OCI-LY7 (cell line): ENCODE measurements at regions not wholly inside any gene's neighbourhood (a gene's known extent, or its start where the extent isn't known, plus 50 kb on each side); places are given as distances from the start of the nearest gene placed in this dataset.

Experiments
- BruUV-seq: library from RNA; stranded (reverse); fragments of 400-500 nt; replicated peaks from 2 replicates; lab custom pipeline; 2021; lab: Mats Ljungman, UMichigan
- CTCF ChIA-PET: fragments of 300-600 bp; sonication (Branson Sonifier 250); formaldehyde crosslinking; loops from one replicate; lab custom pipeline; 2022; ENCODE audit warnings: antibody characterized with exemption; ENCODE audit not compliant: unreplicated experiment; lab: Charles Lee
- POLR2A ChIA-PET: fragments of 300-600 bp; sonication (Branson Sonifier 250); formaldehyde crosslinking; loops from one replicate; lab custom pipeline; 2022; ENCODE audit warnings: antibody characterized with exemption; lab: Charles Lee
- DNase-seq: peaks from one replicate; pipeline ENCODE4 v3.0.0-alpha.2; 2015; ENCODE audit warnings: low spot score
- H2AFZ ChIP-seq: fragments of 200-600 bp; sonication (generic), shearing (Covaris generic); 2 replicates; pipeline ENCODE4 v1.6.1; 2014; ENCODE audit warnings: mild to moderate bottlenecking, antibody characterized with exemption, low read length, moderate library complexity
- H3K27ac ChIP-seq: fragments of 200-600 bp; sonication (generic); 2 replicates; pipeline ENCODE4 v1.5.1; 2014; ENCODE audit warnings: mixed run types, low read depth, mild to moderate bottlenecking, moderate library complexity, low read length, inconsistent platforms; ENCODE audit not compliant: poor library complexity, severe bottlenecking
- H3K36me3 ChIP-seq: fragments of 200-600 bp; sonication (generic); 2 replicates; pipeline ENCODE4 v1.6.1; 2014; ENCODE audit warnings: mild to moderate bottlenecking, antibody characterized with exemption, low read length, moderate library complexity, mixed read lengths; ENCODE audit not compliant: insufficient read depth
- H3K4me1 ChIP-seq: fragments of 200-600 bp; sonication (generic); 2 replicates; pipeline ENCODE4 v1.5.1; 2014; ENCODE audit warnings: mild to moderate bottlenecking, low read length; ENCODE audit not compliant: insufficient read depth, poor library complexity, severe bottlenecking
- H3K4me2 ChIP-seq: fragments of 200-600 bp; sonication (generic); 2 replicates; pipeline ENCODE4 v1.6.1; 2014; ENCODE audit warnings: mild to moderate bottlenecking, low read length
- H3K4me3 ChIP-seq: fragments of 200-600 bp; sonication (generic); 2 replicates; pipeline ENCODE4 v1.5.1; 2014; ENCODE audit warnings: mild to moderate bottlenecking, low read depth, low read length; ENCODE audit not compliant: poor library complexity, severe bottlenecking
- H3K79me2 ChIP-seq: fragments of 200-600 bp; sonication (generic); 2 replicates; pipeline ENCODE4 v1.6.1; 2016; ENCODE audit warnings: low read depth, mild to moderate bottlenecking, low read length, moderate library complexity, mixed read lengths; ENCODE audit not compliant: insufficient read depth
- H3K9me2 ChIP-seq: fragments of 200-600 bp; sonication (generic); 2 replicates; pipeline ENCODE4 v1.6.1; 2016; ENCODE audit warnings: mild to moderate bottlenecking, low read length, mixed read lengths; ENCODE audit not compliant: insufficient read depth
- H3K9me3 ChIP-seq: fragments of 200-600 bp; sonication (generic); 2 replicates; pipeline ENCODE4 v1.6.1; 2014; ENCODE audit warnings: mild to moderate bottlenecking, mixed run types, low read length, mixed read lengths
- H4K20me1 ChIP-seq: fragments of 200-600 bp; sonication (generic); 2 replicates; pipeline ENCODE4 v1.6.1; 2014; ENCODE audit warnings: mild to moderate bottlenecking, antibody characterized with exemption, low read length, moderate library complexity, mixed read lengths; ENCODE audit not compliant: insufficient read depth
- EZH2phosphoT487 ChIP-seq: fragments of 200-600 bp; sonication (generic); IDR thresholded peaks from 2 replicates; pipeline ENCODE4 v1.6.1; 2018; ENCODE audit warnings: low read depth, borderline replicate concordance, mild to moderate bottlenecking, mixed run types, antibody characterized with exemption, low read length, moderate library complexity, mixed read lengths
- intact Hi-C: fragments of 100-400 bp; cut with micrococcal nuclease; formaldehyde crosslinking; loops from one replicate; pipeline ENCODE4 v1.10.0; 2022; ENCODE audit not compliant: unreplicated experiment
- TF ChIP-seq, protein P1 (sequence below): fragments of 200-600 bp; sonication (generic); conservative IDR thresholded peaks from 2 replicates; pipeline ENCODE4 v1.5.1; 2014; ENCODE audit warnings: mild to moderate bottlenecking, antibody characterized with exemption, low read length, moderate library complexity, mixed read lengths

DNA sequence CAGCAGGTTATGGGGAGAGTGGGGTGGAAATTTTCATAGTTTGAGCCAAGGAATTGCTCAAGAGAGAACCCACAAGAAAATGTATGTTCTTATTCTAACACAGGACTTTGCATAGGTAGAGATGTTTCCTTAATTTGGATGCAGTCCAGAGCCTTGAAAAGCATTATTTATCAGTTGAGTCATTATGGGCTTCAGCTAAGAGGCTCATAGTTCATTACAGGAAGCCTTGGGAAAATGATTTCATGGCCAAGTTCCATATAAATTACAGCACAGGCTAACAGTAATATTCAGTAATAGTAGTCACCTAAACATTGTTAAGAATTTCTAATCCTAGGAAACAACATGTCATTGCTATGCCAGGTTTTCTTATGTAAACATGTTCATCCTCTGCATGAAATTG is 131.1 kb upstream of the PTPRZ1 start:
- Histone ChIP-seq H3K4me1 (no peaks in the 10 kb centered on the region), H3K27ac (no peak overlapping the region), H3K4me2 (no peak overlapping the region), H3K36me3 (no peaks in the 10 kb centered on the region), H2AFZ (no peak overlapping the region), H3K9me2 (no peaks in the 10 kb centered on the region), H4K20me1 (no peaks in the 10 kb centered on the region), H3K9me3 (no peaks in the 10 kb centered on the region), H3K4me3 (no peak overlapping the region), H3K79me2 (no peaks in the 10 kb centered on the region)
- CTCF ChIA-PET: no interaction called here
- intact Hi-C loops: no loop called here
- no TSS peak for BruUV-seq
- no peak for DNase-seq
- TF ChIP-seq, protein P1, sequence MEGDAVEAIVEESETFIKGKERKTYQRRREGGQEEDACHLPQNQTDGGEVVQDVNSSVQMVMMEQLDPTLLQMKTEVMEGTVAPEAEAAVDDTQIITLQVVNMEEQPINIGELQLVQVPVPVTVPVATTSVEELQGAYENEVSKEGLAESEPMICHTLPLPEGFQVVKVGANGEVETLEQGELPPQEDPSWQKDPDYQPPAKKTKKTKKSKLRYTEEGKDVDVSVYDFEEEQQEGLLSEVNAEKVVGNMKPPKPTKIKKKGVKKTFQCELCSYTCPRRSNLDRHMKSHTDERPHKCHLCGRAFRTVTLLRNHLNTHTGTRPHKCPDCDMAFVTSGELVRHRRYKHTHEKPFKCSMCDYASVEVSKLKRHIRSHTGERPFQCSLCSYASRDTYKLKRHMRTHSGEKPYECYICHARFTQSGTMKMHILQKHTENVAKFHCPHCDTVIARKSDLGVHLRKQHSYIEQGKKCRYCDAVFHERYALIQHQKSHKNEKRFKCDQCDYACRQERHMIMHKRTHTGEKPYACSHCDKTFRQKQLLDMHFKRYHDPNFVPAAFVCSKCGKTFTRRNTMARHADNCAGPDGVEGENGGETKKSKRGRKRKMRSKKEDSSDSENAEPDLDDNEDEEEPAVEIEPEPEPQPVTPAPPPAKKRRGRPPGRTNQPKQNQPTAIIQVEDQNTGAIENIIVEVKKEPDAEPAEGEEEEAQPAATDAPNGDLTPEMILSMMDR: no peak
- TF ChIP-seq EZH2phosphoT487: no peak
- POLR2A ChIA-PET: no interaction called here

DNA sequence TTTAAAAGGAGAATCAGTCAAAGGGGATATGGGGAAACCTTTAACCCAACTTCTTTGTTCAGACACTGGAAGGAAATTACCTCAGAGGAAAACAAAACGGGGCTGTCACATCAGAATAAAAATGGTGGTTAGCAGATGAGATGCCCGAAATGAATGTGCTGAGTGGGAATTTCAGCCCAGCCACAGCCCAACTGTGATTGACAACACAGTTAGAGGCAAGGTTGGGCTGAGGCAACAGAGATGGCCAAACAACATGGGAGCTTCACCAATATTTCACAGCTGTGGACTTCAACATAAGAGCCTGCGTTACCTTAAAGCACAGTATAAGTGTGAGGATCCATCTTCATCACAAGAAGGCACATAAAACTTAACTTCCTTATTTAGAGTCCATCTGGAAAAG is 133.5 kb upstream of the PTPRZ1 start:
- POLR2A ChIA-PET: no interaction called here
- no peaks in the 10 kb centered on the region for H3K9me2 ChIP-seq
- H3K79me2 ChIP-seq: no peaks in the 10 kb centered on the region
- no peak overlapping the region for H3K4me3 ChIP-seq
- no peaks in the 10 kb centered on the region for H3K4me1 ChIP-seq
- no peak for DNase-seq
- CTCF ChIA-PET: no interaction called here
- H3K27ac ChIP-seq: no peak overlapping the region
- H4K20me1 ChIP-seq: no peaks in the 10 kb centered on the region
- intact Hi-C loops: no loop called here
- no TSS peak for BruUV-seq
- H3K9me3 ChIP-seq: no peaks in the 10 kb centered on the region
- TF ChIP-seq, protein P1: no peak
- no peak for TF ChIP-seq EZH2phosphoT487
- no peak overlapping the region for H3K4me2 ChIP-seq
- H2AFZ ChIP-seq: no peak overlapping the region
- no peaks in the 10 kb centered on the region for H3K36me3 ChIP-seq

DNA sequence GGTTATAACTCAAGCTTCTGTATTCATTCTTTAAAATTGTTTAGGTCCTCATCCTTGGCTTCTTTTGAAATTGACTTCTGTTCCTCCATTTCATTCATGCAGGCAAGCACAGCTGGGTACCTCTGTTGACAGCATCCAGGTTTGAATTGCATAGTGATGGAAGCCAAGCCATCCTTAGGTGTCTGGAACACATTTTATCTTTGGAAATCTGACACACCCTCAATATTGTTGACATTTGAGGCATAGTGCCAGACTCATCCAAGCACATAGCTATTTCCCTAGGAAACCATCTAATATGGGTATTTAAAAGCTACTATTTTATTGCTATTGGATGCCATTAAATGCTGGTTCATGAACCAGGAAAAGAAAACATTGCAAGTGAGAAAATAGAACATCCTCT is 142.1 kb upstream of the PTPRZ1 start:
- no peaks in the 10 kb centered on the region for H3K36me3 ChIP-seq
- intact Hi-C loops: no loop called here
- H3K4me1 ChIP-seq: no peaks in the 10 kb centered on the region
- BruUV-seq: no TSS peak
- no peaks in the 10 kb centered on the region for H4K20me1 ChIP-seq
- H3K9me2 ChIP-seq: no peaks in the 10 kb centered on the region
- CTCF ChIA-PET: no interaction called here
- POLR2A ChIA-PET: interaction anchor here (0.7 kb wide), 1 partner anchor 21 kb away, joined by 3 read pairs; no protein-coding TSS in a partner anchor
- H2AFZ ChIP-seq: no peak overlapping the region
- H3K79me2 ChIP-seq: no peaks in the 10 kb centered on the region
- H3K4me3 ChIP-seq: no peak overlapping the region
- no peak for DNase-seq
- H3K4me2 ChIP-seq: no peak overlapping the region
- no peaks in the 10 kb centered on the region for H3K9me3 ChIP-seq
- no peak for TF ChIP-seq EZH2phosphoT487
- TF ChIP-seq, protein P1: no peak
- no peak overlapping the region for H3K27ac ChIP-seq
